NAMALWA (cell line): ENCODE measurements at regions not wholly inside any gene's neighbourhood (a gene's known extent, or its start where the extent isn't known, plus 50 kb on each side); places are given as distances from the start of the nearest gene placed in this dataset.
A peak's percentile ranks its signal among the peaks of the same experiment; 100 is the strongest.
"Not testable (repeated sequence)": the region's sequence is repeated elsewhere in the genome, so short reads cannot be mapped to it uniquely, and the experiment has no call there.

Experiments used
- DNase-seq: peaks from one replicate; pipeline ENCODE4 v3.0.0-alpha.2; 2015; ENCODE audit warnings: low spot score

- DNase-seq: no peak
These were observed 819.1 kb downstream of the TRIML1 start for GRCh38 chr4:188958346-188958745.

GRCh38 chr4:188959424-188959823, 820.2 kb downstream of the TRIML1 start:
- no peak for DNase-seq

GRCh38 chr4:188960411-188961093, 821.3 kb downstream of the TRIML1 start:
- no peak for DNase-seq

- peak; percentile 55 for DNase-seq
These were observed 831.9 kb downstream of the TRIML1 start for GRCh38 chr4:188971125-188971524.

- no peak for DNase-seq
These were observed 836.0 kb downstream of the TRIML1 start for GRCh38 chr4:188975271-188975670.

- no peak for DNase-seq
These were observed 837.4 kb downstream of the TRIML1 start for GRCh38 chr4:188976644-188977115.

- DNase-seq: not testable (repeated sequence)
These were observed 838.0 kb downstream of the TRIML1 start for GRCh38 chr4:188977232-188977631.

GRCh38 chr4:188984518-188984917, 845.3 kb downstream of the TRIML1 start:
- no peak for DNase-seq

GRCh38 chr4:188986271-188986689, 847.0 kb downstream of the TRIML1 start:
- DNase-seq: no peak

GRCh38 chr4:188987011-188987410, 847.8 kb downstream of the TRIML1 start:
- no peak for DNase-seq

- no peak for DNase-seq
These were observed 848.9 kb downstream of the TRIML1 start for GRCh38 chr4:188988131-188988530.

- DNase-seq: no peak
These were observed 850.1 kb downstream of the TRIML1 start for GRCh38 chr4:188989371-188989770.

- no peak for DNase-seq
These were observed 853.5 kb downstream of the TRIML1 start for GRCh38 chr4:188992706-188993105.

- DNase-seq: no peak
These were observed 854.6 kb downstream of the TRIML1 start for GRCh38 chr4:188993871-188994270.

- DNase-seq: peak; percentile 70
These were observed 862.2 kb downstream of the TRIML1 start for GRCh38 chr4:189001283-189001970.

GRCh38 chr4:189001971-189002450, 862.8 kb downstream of the TRIML1 start:
- DNase-seq: no peak

- DNase-seq: no peak
These were observed 863.2 kb downstream of the TRIML1 start for GRCh38 chr4:189002475-189002874.

- not testable (repeated sequence) for DNase-seq
These were observed 871.4 kb downstream of the TRIML1 start for GRCh38 chr4:189010452-189011217.

- DNase-seq: no peak
These were observed 882.6 kb downstream of the TRIML1 start for GRCh38 chr4:189021831-189022230.

- DNase-seq: no peak
These were observed 883.3 kb downstream of the TRIML1 start for GRCh38 chr4:189022440-189023035.

GRCh38 chr4:189029976-189030504, 890.8 kb downstream of the TRIML1 start:
- DNase-seq: no peak
